DOHH2 (cell line): ENCODE measurements at regions not wholly inside any gene's neighbourhood (a gene's known extent, or its start where the extent isn't known, plus 50 kb on each side); places are given as distances from the start of the nearest gene placed in this dataset.

Experiments used
- H3F3A ChIP-seq: fragments of 200-600 bp; sonication (generic), shearing (Covaris generic); 2 replicates; pipeline ENCODE4 v1.6.0; 2016; ENCODE audit warnings: antibody characterized with exemption, mild to moderate bottlenecking; ENCODE audit not compliant: control insufficient read depth, insufficient read depth
- H3K27ac ChIP-seq: fragments of 200-600 bp; sonication (generic); 2 replicates; pipeline ENCODE4 v1.5.1; 2014; ENCODE audit warnings: low read depth, mild to moderate bottlenecking, low read length, moderate library complexity
- H3K27me3 ChIP-seq: fragments of 200-600 bp; sonication (generic); 2 replicates; pipeline ENCODE4 v1.6.1; 2014; ENCODE audit warnings: mild to moderate bottlenecking, low read length, mixed read lengths; ENCODE audit not compliant: control insufficient read depth
- H3K36me3 ChIP-seq: fragments of 200-600 bp; sonication (generic); 2 replicates; pipeline ENCODE4 v1.6.1; 2014; ENCODE audit warnings: mild to moderate bottlenecking, low read length, moderate library complexity, mixed read lengths; ENCODE audit not compliant: control insufficient read depth
- H3K4me1 ChIP-seq: fragments of 200-600 bp; sonication (generic); 2 replicates; pipeline ENCODE4 v1.6.1; 2014; ENCODE audit warnings: mild to moderate bottlenecking, low read length, mixed read lengths; ENCODE audit not compliant: control insufficient read depth
- H3K4me2 ChIP-seq: fragments of 200-600 bp; sonication (generic); 2 replicates; pipeline ENCODE4 v1.6.0; 2014; ENCODE audit warnings: mild to moderate bottlenecking, low read length, moderate library complexity
- H3K4me3 ChIP-seq: fragments of 200-600 bp; sonication (generic); 2 replicates; pipeline ENCODE4 v1.5.1; 2014; ENCODE audit warnings: mild to moderate bottlenecking, low read length, mixed read lengths
- H3K79me2 ChIP-seq: fragments of 200-600 bp; sonication (generic); 2 replicates; pipeline ENCODE4 v1.6.1; 2014; ENCODE audit warnings: mild to moderate bottlenecking, low read length, mixed read lengths; ENCODE audit not compliant: control insufficient read depth
- H3K9me2 ChIP-seq: fragments of 200-600 bp; sonication (generic); replicated peaks from 2 replicates; pipeline ENCODE4 v1.6.1; 2014; ENCODE audit warnings: mild to moderate bottlenecking, low read length, mixed read lengths; ENCODE audit not compliant: control insufficient read depth
- H3K9me3 ChIP-seq: fragments of 200-600 bp; sonication (generic); 2 replicates; pipeline ENCODE4 v1.6.1; 2014; ENCODE audit warnings: antibody characterized with exemption, low read length, mixed read lengths; ENCODE audit not compliant: control insufficient read depth, insufficient read depth
- H4K20me1 ChIP-seq: fragments of 200-600 bp; sonication (generic); 2 replicates; pipeline ENCODE4 v1.6.0; 2014; ENCODE audit warnings: low read depth, mild to moderate bottlenecking, antibody characterized with exemption, low read length, moderate library complexity; ENCODE audit not compliant: control insufficient read depth, insufficient read depth
- CTCF ChIP-seq: fragments of 200-600 bp; sonication (generic); IDR thresholded peaks from one replicate; pipeline ENCODE4 v1.5.1; 2014; ENCODE audit warnings: antibody characterized with exemption, mild to moderate bottlenecking, low read depth, low read length; ENCODE audit not compliant: poor library complexity, severe bottlenecking
- EZH2phosphoT487 ChIP-seq: fragments of 200-600 bp; sonication (generic); IDR thresholded peaks from 2 replicates; pipeline ENCODE4 v1.6.1; 2017; ENCODE audit warnings: borderline replicate concordance, mild to moderate bottlenecking, antibody characterized with exemption, low read length, moderate library complexity, mixed read lengths

DNA sequence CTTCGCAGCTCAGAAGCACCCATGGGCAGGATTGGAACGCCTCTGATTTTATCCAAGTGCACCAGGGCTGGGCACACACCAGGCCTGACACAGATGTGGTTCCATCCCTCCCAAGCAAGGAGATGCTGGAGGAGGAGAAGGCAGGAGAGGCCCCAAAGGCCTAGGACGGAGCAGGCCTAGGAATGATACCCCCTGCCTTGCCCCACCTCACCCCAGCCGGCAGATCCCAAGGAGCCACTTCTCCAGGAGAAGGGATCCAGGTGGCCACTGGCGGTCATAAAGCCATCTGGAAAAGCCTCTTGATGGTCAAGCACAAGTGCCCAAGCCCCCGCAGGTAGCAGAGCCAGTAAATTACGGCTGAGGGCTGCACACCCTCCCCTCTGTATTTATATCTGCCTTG, 211.8 kb downstream of the TBC1D2B start:
- TF ChIP-seq CTCF = no peak
- no peak for TF ChIP-seq EZH2phosphoT487
- H4K20me1 ChIP-seq = no peaks in the 10 kb centered on the region

DNA sequence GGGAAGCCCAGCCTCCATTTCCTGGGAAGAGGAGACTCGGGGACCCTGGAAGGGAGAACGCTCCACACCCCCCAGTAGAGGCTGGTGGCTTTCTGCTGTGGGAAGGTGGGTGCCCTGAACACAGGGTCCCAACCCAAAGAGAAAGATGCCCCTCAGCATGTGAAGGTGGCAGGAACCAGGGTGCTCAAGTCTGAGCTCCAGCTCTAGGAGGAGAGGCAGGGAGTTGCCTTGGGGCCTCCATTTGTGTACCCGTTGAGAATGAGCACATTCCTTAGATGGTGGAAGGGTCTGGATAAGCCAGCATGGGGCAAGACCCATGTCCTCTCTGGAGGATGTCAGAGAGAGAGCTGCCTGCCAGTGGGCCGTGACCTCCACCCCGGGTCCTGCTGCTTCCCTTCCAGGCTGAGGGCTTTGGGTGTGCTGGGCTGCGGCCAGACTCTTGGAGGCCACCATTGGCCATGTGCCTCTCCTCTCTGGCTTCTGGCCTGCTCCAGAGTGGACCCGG, 212.4 kb downstream of the TBC1D2B start:
- Histone ChIP-seq H3K27me3 (no peaks in the 10 kb centered on the region), H3K4me2 (no peak overlapping the region), H3F3A (no peaks in the 10 kb centered on the region), H3K79me2 (no peaks in the 10 kb centered on the region), H3K4me1 (no peaks in the 10 kb centered on the region), H3K27ac (no peak overlapping the region), H3K9me2 (no peaks in the 10 kb centered on the region), H3K4me3 (no peak overlapping the region), H3K9me3 (no peaks in the 10 kb centered on the region), H4K20me1 (no peaks in the 10 kb centered on the region), H3K36me3 (no peaks in the 10 kb centered on the region)
- no peak for TF ChIP-seq CTCF
- TF ChIP-seq EZH2phosphoT487 = no peak

More for the DNA sequence above, 211.8 kb downstream of the TBC1D2B start:
- Histone ChIP-seq H3K9me3 (no peaks in the 10 kb centered on the region), H3K27ac (no peak overlapping the region), H3K4me3 (no peak overlapping the region), H3K36me3 (no peaks in the 10 kb centered on the region), H3K27me3 (no peaks in the 10 kb centered on the region), H3F3A (no peaks in the 10 kb centered on the region), H3K9me2 (no peaks in the 10 kb centered on the region), H3K4me2 (no peak overlapping the region), H3K4me1 (no peaks in the 10 kb centered on the region), H3K79me2 (no peaks in the 10 kb centered on the region)

DNA sequence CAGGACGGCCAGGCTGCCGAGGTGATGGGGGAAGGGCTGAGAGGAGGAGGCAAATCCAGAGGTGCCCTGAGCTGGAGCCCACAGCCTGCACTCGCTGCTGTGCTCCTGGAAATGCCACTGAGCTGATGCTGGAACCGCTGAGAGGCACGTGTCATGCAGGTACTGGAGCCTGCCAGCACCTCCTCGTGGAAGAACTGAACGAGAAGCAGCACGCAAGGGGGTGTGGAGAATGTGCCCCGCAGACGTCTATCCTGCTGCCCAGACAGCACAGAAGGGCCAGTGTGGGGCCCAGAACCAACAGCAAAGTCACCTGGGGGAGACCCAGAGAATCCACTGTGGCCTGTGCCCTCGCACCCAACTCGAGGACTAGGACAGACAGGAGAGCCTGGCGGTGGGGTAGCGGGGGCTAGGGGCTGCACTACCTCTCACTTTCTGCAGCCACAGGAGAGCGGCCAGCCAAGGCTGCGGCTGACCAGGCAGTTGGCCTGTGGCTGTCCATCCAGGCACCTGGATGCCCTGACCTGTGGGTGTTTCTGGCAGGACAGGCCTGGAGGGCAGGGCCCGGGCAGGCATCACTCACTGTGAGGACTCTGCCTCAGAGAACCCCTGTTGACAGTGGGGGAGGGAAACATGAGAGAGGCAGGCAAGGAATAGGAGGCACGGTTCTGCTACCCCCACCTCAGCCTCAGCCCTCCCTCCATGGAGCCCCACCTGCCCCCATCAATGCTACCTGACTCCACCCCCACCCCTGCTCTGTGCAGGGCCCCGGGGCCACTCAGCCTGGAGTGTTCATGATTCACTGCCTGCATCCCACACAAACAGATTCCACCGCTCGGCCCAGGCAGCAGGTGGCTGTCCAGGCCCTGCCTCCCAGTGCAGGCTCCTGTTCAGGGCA, 213.1 kb downstream of the TBC1D2B start:
- H3K79me2 ChIP-seq = no peaks in the 10 kb centered on the region
- no peaks in the 10 kb centered on the region for H4K20me1 ChIP-seq
- H3K9me2 ChIP-seq = no peaks in the 10 kb centered on the region
- no peaks in the 10 kb centered on the region for H3K27me3 ChIP-seq
- H3F3A ChIP-seq = no peaks in the 10 kb centered on the region
- H3K4me1 ChIP-seq = no peaks in the 10 kb centered on the region
- H3K27ac ChIP-seq = no peak overlapping the region
- TF ChIP-seq CTCF (no peak), EZH2phosphoT487 (no peak)
- H3K36me3 ChIP-seq = no peaks in the 10 kb centered on the region
- no peak overlapping the region for H3K4me2 ChIP-seq
- no peak overlapping the region for H3K4me3 ChIP-seq
- H3K9me3 ChIP-seq = no peaks in the 10 kb centered on the region
